Heart right ventricle (tissue), 16 donors: ENCODE measurements at regions not wholly inside any gene's neighbourhood (a gene's known extent, or its start where the extent isn't known, plus 50 kb on each side); places are given as distances from the start of the nearest gene placed in this dataset.
"Not testable (repeated sequence)": the region's sequence is repeated elsewhere in the genome, so short reads cannot be mapped to it uniquely, and the experiment has no call there.

Experiments
- ATAC-seq, 8 donors: fragments of 200-7000 bp; cut with Tn5 transposase; one replicate each; pipeline ENCODE4 v1.9.1; 2020; ENCODE audit warnings: mild to moderate bottlenecking in 8 of 8, moderate library complexity in 8 of 8, moderate number of reproducible peaks in 1 of 8
- DNase-seq, 2 donors: peaks; one replicate each; pipeline ENCODE4 v3.0.0-alpha.2; 2020
- H3K27ac ChIP-seq, 10 donors: fragments of 200-600 bp; sonication (generic) in 2 of 10; one replicate each; pipeline versions ENCODE4 v1.5.0 to v1.8.0; 2020 to 2022; ENCODE audit warnings: mild to moderate bottlenecking in 3 of 10
- H3K27me3 ChIP-seq, 7 donors: fragments of 200-600 bp; one replicate each; pipeline ENCODE4 v1.8.0; 2021 to 2022; ENCODE audit warnings: mild to moderate bottlenecking in 2 of 7
- H3K36me3 ChIP-seq, 9 donors: fragments of 200-600 bp; sonication (generic) in 1 of 9; one replicate each; pipeline versions ENCODE4 v1.5.0 to v1.8.0; 2020 to 2022; ENCODE audit warnings: mild to moderate bottlenecking in 2 of 9
- H3K4me1 ChIP-seq, 9 donors: fragments of 200-600 bp; sonication (generic) in 1 of 9; one replicate each; pipeline versions ENCODE4 v1.5.0 to v1.8.0; 2020 to 2022; ENCODE audit warnings: mild to moderate bottlenecking in 4 of 9
- H3K4me3 ChIP-seq, 10 donors: fragments of 200-600 bp; sonication (generic) in 2 of 10; one replicate each; pipeline versions ENCODE4 v1.5.0 to v1.8.0; 2020 to 2022; ENCODE audit warnings: mild to moderate bottlenecking in 7 of 10, moderate library complexity in 2 of 10
- H3K9me3 ChIP-seq, 11 donors: fragments of 200-600 bp in 10 of 11; sonication (generic) in 2 of 11; one replicate each; pipeline versions ENCODE4 v1.5.0 to v1.8.0; 2013 to 2022; ENCODE audit warnings: mild to moderate bottlenecking in 2 of 11, control low read depth in 1 of 11, moderate library complexity in 1 of 11
- WGBS, 2 donors: extraction: QIAGEN DNeasy Blood & Tissue Kit; methylation state at CpG; one replicate each; pipeline ENCODE4 v1.1.7; 2013; ENCODE audit warnings: inconsistent platforms in 1 of 2; 5-methylcytosine and 5-hydroxymethylcytosine counted together
- intact Hi-C, 10 donors: fragments of 100-400 bp; cut with DNase I; formaldehyde crosslinking; loops; one replicate each; pipeline versions ENCODE4 v1.11.1 to v1.14.2; 2022
- TF ChIP-seq, protein P1 (sequence below), 9 donors: fragments of 200-600 bp; sonication (generic) in 2 of 9; IDR thresholded peaks; one replicate each; pipeline versions ENCODE4 v1.5.0 to v1.8.0; 2021 to 2022; ENCODE audit warnings: antibody characterized with exemption in 9 of 9, mild to moderate bottlenecking in 5 of 9, moderate library complexity in 1 of 9
- donor health status: Arrhythmogenic right ventricular cardiomyopathy.
- donor health status: ischemic (EF 13 %, LVEDD 7.1; RV severe dilation, severe dysfunction).
- donor health status: healthy with polysubstance abuse.
- donor health status: DM: no; HTN: yes; CAD: no.
- donor health status: DM: no; HTN: no; CAD: no.
- donor health status: ischemic (EF 25% LVEDD 6.9; RV normal size, moderate dysfunction).
- donor health status: ischemic (EF 25% LVEDD 5.7; RV mildly dilated, moderate dysfunction).
- donor health status: healthy.
- donor health status: DM: yes; HTN: yes; CAD: no.
- donor health status: Ischemic cardiomyopathy.
- donor health status: ischemic (EF 35%, LVEDD 5.7; RV mildly dilated, moderate dysfunction).
- donor health status: nonischemic (EF 11% LVEDD 7.7; RV severe dilation, severe dysfunction).
- donor health status: DM: yes; HTN: yes; CAD: no.
- donor health status: PGD.
- donor health status: ischemic (EF 29% LVEDD 5.4; RV normal size, mild dysfunction).
- donor health status: nonischemic (EF 23%, LVEDD 6.1; RV moderate dilation, normal function).

DNA sequence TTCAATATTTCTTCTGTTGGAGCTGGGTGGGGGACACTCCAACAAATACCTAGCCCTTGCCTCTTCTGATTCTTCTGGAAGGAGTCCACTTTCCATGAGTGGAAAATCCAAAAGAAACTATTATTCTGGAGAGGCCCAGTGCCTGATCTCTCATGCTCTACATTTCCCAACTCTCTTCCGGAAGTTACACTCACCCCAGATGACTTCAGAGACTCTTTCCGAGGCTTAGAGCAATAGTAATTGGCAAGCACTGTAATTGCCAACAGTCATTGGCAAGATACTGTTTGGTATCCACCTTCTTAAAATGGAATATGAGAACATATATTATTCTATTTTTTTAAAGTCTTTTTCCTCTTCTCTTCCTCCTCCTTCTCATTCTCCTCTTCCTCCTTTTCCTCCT, 60.5 kb upstream of the CYRIA start:
- Histone ChIP-seq H3K4me3 (no peak overlapping the region), H3K27ac (no peak overlapping the region), H3K36me3 (no peaks in the 10 kb centered on the region), H3K4me1 (peaks cover 0 to 6% (median 0%) of the 10 kb centered on the region in 9 donors), H3K9me3 (no peaks in the 10 kb centered on the region), H3K27me3 (peaks cover 0 to 13% (median 6%) of the 10 kb centered on the region in 7 donors)
- ATAC-seq (peak in 1 of 8 donors; percentile 59), DNase-seq (no peak)
- WGBS, 2 donors: 55 to 70% methylated on average over 2 of the region's 2 CpGs
- intact Hi-C loops: no loop called here
- TF ChIP-seq, protein P1, sequence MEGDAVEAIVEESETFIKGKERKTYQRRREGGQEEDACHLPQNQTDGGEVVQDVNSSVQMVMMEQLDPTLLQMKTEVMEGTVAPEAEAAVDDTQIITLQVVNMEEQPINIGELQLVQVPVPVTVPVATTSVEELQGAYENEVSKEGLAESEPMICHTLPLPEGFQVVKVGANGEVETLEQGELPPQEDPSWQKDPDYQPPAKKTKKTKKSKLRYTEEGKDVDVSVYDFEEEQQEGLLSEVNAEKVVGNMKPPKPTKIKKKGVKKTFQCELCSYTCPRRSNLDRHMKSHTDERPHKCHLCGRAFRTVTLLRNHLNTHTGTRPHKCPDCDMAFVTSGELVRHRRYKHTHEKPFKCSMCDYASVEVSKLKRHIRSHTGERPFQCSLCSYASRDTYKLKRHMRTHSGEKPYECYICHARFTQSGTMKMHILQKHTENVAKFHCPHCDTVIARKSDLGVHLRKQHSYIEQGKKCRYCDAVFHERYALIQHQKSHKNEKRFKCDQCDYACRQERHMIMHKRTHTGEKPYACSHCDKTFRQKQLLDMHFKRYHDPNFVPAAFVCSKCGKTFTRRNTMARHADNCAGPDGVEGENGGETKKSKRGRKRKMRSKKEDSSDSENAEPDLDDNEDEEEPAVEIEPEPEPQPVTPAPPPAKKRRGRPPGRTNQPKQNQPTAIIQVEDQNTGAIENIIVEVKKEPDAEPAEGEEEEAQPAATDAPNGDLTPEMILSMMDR (IDR thresholded peaks at IDR 0.05): no peak

DNA sequence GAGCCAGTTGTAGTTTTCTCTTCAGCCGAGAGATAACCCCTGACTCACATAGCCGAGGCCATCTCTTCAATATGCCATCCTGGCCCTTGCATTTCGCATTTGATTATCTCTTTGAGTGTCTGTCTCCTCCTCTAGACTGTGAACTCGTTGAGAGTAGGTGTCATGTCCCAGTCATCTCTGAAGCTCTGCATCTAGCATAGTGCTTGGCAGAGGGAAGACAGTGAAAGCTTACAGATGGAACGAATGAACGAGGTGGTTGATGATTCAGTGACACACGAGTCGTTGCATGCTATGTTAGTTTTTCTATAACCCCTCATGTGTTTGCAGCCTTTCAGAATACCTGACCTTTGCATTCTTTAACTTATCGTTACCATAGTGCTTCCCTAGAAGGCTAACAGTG, 59.9 kb upstream of the CYRIA start:
- Histone ChIP-seq H3K4me1 (peaks cover 0 to 6% (median 0%) of the 10 kb centered on the region in 9 donors), H3K27me3 (peaks cover 0 to 16% (median 7%) of the 10 kb centered on the region in 7 donors), H3K27ac (no peak overlapping the region), H3K36me3 (no peaks in the 10 kb centered on the region), H3K4me3 (no peak overlapping the region), H3K9me3 (no peaks in the 10 kb centered on the region)
- 64% methylated on average over 9 of the region's 9 CpGs for WGBS, 2 donors
- TF ChIP-seq, protein P1 (IDR thresholded peaks at IDR 0.05): no peak
- intact Hi-C loops: no loop called here
- ATAC-seq (no peak), DNase-seq (no peak)

DNA sequence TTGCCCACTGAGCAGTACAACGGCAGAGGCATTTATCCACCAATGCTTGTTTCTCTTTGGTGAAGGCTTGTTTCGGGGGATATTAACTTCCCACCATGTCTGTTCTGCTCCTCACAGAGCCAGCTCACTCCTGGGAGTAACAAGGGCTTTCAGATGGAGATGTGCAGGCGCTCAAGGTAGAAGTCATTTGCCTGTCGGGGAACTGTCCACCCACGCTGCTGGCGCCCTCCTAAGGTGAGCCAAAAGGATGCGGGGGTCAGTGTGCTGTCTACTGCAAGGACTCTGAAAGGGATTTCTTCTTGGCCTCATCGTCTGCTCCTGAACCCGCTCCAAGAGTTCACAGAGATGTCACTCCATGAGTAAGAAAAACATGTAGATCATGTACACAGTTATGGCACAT, 57.0 kb upstream of the CYRIA start:
- H3K36me3 ChIP-seq: no peaks in the 10 kb centered on the region
- 68 to 70% methylated on average over 9 of the region's 9 CpGs for WGBS, 2 donors
- peaks cover 0 to 23% (median 12%) of the 10 kb centered on the region in 9 donors for H3K4me1 ChIP-seq
- no peaks in the 10 kb centered on the region for H3K9me3 ChIP-seq
- H3K4me3 ChIP-seq: no peak overlapping the region
- TF ChIP-seq, protein P1 (IDR thresholded peaks at IDR 0.05): no peak
- intact Hi-C loops: no loop called here
- H3K27ac ChIP-seq: no peak overlapping the region
- no peak for DNase-seq
- H3K27me3 ChIP-seq: peaks cover 0 to 16% (median 7%) of the 10 kb centered on the region in 7 donors
- ATAC-seq: no peak

DNA sequence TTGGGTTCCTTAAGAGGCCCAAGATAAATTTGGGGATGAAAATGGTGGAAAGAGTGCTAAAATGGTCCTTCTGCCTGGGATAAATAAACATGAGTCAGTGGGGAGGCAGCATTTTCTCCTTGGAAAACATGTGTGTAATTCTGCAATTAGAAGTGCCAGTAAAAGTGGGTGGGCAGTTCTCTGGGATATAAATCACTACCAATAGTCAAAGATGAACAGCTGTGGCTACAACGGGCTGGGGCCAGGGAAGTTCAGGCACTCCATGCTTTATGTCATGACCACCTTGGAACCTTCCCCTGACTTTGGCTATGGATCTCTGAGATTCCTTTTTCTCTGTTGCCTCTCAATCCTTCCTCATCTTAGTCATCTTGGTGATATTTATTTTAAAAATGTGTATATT, 56.5 kb upstream of the CYRIA start:
- Histone ChIP-seq H3K27ac (no peak overlapping the region), H3K4me1 (peaks cover 0 to 26% (median 18%) of the 10 kb centered on the region in 9 donors), H3K4me3 (no peak overlapping the region), H3K27me3 (peaks cover 0 to 16% (median 7%) of the 10 kb centered on the region in 7 donors), H3K9me3 (no peaks in the 10 kb centered on the region), H3K36me3 (no peaks in the 10 kb centered on the region)
- DNase-seq (no peak), ATAC-seq (no peak)
- intact Hi-C loops: no loop called here
- TF ChIP-seq, protein P1 (IDR thresholded peaks at IDR 0.05): no peak
- 80 to 96% methylated on average over 1 of the region's 1 CpG for WGBS, 2 donors

DNA sequence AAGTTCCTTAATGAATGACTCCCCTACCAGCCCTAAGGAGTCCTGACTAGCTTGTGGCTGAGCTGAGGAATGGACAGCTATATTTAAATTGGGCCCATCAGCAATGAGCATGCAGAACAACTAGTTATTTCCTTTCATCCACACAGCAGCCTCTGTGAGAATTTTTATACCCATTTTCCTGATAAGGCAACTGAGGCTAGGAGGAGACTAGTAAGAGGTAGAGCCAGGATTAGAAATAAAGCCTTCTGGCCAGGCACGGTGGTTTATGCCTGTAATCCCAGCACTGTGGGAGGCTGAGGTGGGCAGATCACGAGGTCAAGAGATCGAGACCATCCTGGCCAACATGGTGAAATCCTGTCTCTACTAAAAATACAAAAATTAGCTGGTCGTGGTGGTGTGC, 55.9 kb upstream of the CYRIA start:
- H3K9me3 ChIP-seq, ATAC-seq, DNase-seq, H3K27ac ChIP-seq, H3K36me3 ChIP-seq, intact Hi-C loops, H3K4me3 ChIP-seq: not testable (repeated sequence)
- peaks cover 0 to 29% (median 24%) of the 10 kb centered on the region in 9 donors for H3K4me1 ChIP-seq
- peaks cover 0 to 16% (median 7%) of the 10 kb centered on the region in 7 donors for H3K27me3 ChIP-seq
- 89 to 91% methylated on average over 4 of the region's 4 CpGs for WGBS, 2 donors

DNA sequence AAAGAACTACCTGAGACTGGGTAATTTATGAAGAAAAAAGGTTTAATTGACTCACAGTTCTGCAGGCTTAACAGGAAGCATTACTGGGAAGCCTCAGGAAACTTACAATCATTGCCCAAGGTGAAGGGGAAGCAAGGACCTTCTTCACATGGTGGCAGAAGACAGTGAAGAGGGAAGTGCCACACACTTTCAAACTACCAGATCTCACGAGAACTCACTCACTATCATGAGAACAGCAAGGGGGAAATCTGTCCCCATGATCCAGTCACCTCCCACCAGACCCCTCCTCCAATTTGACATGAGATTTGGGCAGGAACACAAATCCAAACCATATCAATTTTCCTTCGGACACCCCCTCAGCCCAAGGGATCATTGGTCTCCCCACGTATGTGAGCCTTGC, 55.1 kb upstream of the CYRIA start:
- H3K4me3 ChIP-seq, H3K27ac ChIP-seq, H3K9me3 ChIP-seq, DNase-seq, ATAC-seq, intact Hi-C loops, H3K36me3 ChIP-seq: not testable (repeated sequence)
- WGBS, 2 donors: 79 to 89% methylated on average over 3 of the region's 3 CpGs
- H3K27me3 ChIP-seq: peaks cover 0 to 16% (median 7%) of the 10 kb centered on the region in 7 donors
- H3K4me1 ChIP-seq: peaks cover 0 to 35% (median 25%) of the 10 kb centered on the region in 9 donors
